PC-9 (cell line): ENCODE measurements at regions not wholly inside any gene's neighbourhood (a gene's known extent, or its start where the extent isn't known, plus 50 kb on each side); places are given as distances from the start of the nearest gene placed in this dataset.

Experiments used
- BruUV-seq: library from RNA; stranded (reverse); fragments of 400-500 nt; replicated peaks from 2 replicates; lab custom pipeline; 2021; lab: Mats Ljungman, UMichigan
- CTCF ChIA-PET: fragments of 300-600 bp; sonication (Branson Sonifier 250); formaldehyde crosslinking; loops from one replicate; lab custom pipeline; 2022; ENCODE audit warnings: antibody characterized with exemption; lab: Charles Lee
- POLR2A ChIA-PET: fragments of 300-600 bp; sonication (Branson Sonifier 250); formaldehyde crosslinking; loops from one replicate; lab custom pipeline; 2022; ENCODE audit warnings: antibody characterized with exemption; ENCODE audit not compliant: unreplicated experiment; lab: Charles Lee
- DNase-seq, 2 experiments: peaks; one replicate each; pipeline versions ENCODE4 v3.0.0 to v3.0.0-alpha.2; 2015 to 2022; ENCODE audit warnings: mixed read lengths in 1 of 2
- H2AFZ ChIP-seq: fragments of 200-600 bp; sonication (generic); 2 replicates; pipeline ENCODE4 v1.8.1; 2017; ENCODE audit warnings: antibody characterized with exemption
- H3F3A ChIP-seq: fragments of 200-600 bp; sonication (generic); 2 replicates; pipeline ENCODE4 v1.8.1; 2017; ENCODE audit warnings: antibody characterized with exemption, mild to moderate bottlenecking, low read depth; ENCODE audit not compliant: insufficient read depth
- H3K27ac ChIP-seq: fragments of 200-600 bp; sonication (generic); 2 replicates; pipeline ENCODE4 v1.6.1; 2016; ENCODE audit warnings: mixed run types
- H3K27me3 ChIP-seq: fragments of 200-600 bp; sonication (generic); 2 replicates; pipeline ENCODE4 v1.6.1; 2016; ENCODE audit warnings: low read depth, mixed run types; ENCODE audit not compliant: insufficient read depth
- H3K36me3 ChIP-seq: fragments of 200-600 bp; sonication (generic); 2 replicates; pipeline ENCODE4 v1.6.1; 2016; ENCODE audit warnings: low read depth, mixed run types
- H3K4me1 ChIP-seq: fragments of 200-600 bp; sonication (generic); replicated peaks from 2 replicates; pipeline ENCODE4 v1.6.1; 2016; ENCODE audit warnings: mixed run types; ENCODE audit not compliant: insufficient read depth
- H3K4me2 ChIP-seq: fragments of 200-600 bp; sonication (generic); 2 replicates; pipeline ENCODE4 v1.6.1; 2017; ENCODE audit warnings: mixed run types
- H3K4me3 ChIP-seq: fragments of 200-600 bp; sonication (generic); 2 replicates; pipeline ENCODE4 v1.6.1; 2016; ENCODE audit warnings: mixed run types
- H3K79me2 ChIP-seq: fragments of 200-600 bp; sonication (generic); 2 replicates; pipeline ENCODE4 v1.6.1; 2017; ENCODE audit warnings: low read depth, mixed run types
- H3K9me2 ChIP-seq: fragments of 200-600 bp; sonication (generic); 2 replicates; pipeline ENCODE4 v1.8.1; 2017; ENCODE audit warnings: mild to moderate bottlenecking; ENCODE audit not compliant: insufficient read depth
- H3K9me3 ChIP-seq: fragments of 200-600 bp; sonication (generic); 2 replicates; pipeline ENCODE4 v1.8.1; 2016; ENCODE audit warnings: low read depth; ENCODE audit not compliant: insufficient read depth
- H4K20me1 ChIP-seq: fragments of 200-600 bp; sonication (generic); 2 replicates; pipeline ENCODE4 v1.8.1; 2017; ENCODE audit not compliant: insufficient read depth
- EZH2 ChIP-seq: fragments of 200-600 bp; sonication (generic); IDR thresholded peaks from 2 replicates; pipeline ENCODE4 v1.8.0; 2017; ENCODE audit warnings: antibody characterized with exemption, low read depth
- intact Hi-C: fragments of 100-400 bp; cut with micrococcal nuclease; formaldehyde crosslinking; loops from one replicate; pipeline ENCODE4 v1.10.0; 2022; ENCODE audit not compliant: unreplicated experiment
- TF ChIP-seq, protein P1 (sequence below): fragments of 200-600 bp; sonication (generic); conservative IDR thresholded peaks from 2 replicates; pipeline ENCODE4 v1.6.1; 2017; ENCODE audit warnings: mixed run types, antibody characterized with exemption, mild to moderate bottlenecking, moderate library complexity

DNA sequence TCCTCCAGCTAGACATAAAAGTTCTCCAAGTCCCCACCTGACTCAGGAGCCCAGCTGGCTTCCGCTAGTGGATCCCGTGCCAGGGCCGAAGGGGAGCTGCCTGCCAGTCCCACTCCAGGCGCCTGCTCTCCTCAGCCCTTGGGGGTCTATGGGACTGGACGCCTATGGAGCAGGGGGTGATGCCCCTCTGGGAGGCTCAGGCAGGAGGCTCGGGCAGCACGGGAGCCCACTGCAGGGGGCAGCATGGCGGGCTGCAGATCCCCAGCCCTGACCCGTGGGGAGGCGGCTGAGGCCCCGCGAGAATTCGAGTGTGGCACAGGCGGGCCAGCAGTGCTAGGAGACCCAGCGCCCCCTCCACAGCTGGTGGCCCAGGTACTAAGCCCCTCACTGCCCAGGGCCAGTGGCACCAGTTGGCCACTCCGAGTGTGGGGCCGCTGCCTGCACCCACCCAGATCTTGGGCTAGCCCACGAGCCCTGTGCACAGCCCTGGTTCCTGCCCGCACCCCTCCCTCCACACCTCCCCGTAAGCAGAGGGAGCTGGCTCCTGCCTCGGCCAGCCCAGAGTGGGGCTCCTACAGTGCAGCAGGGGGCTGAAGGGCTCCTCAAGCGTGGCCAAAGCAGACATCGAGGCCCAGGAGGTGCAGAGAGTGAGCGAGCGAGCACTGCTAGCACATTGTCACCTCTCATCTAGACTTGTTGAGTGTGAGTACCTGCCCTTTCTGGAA, 221.3 kb upstream of the NSMCE3 start:
- POLR2A ChIA-PET = no interaction called here
- no peak overlapping the region for H2AFZ ChIP-seq

DNA sequence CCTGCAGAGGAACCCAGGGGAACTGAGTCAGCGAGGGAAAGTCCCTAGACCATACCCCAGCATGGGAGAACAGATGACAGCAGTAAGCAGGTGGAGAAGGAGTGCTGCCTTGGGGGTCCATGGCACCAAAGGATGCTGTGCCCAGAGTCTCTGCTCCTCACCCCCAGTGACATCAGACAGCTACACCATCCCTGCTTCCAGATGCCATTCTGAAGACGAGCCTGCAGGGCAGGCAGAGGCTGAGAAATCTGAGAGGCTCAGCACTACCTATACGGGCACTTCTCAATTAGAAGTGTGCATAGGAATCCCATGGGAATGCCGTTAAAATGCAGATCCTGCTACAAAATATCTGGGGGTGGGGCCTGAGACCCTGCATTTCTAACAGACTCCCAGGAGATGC, 211.3 kb upstream of the NSMCE3 start:
- Histone ChIP-seq H3K9me2 (no peaks in the 10 kb centered on the region), H3K4me2 (no peak overlapping the region), H3K4me3 (no peak overlapping the region), H3K79me2 (no peaks in the 10 kb centered on the region), H3K9me3 (no peaks in the 10 kb centered on the region), H3F3A (no peaks in the 10 kb centered on the region), H3K4me1 (no peaks in the 10 kb centered on the region), H2AFZ (no peak overlapping the region), H3K36me3 (no peaks in the 10 kb centered on the region), H3K27ac (no peak overlapping the region), H4K20me1 (no peaks in the 10 kb centered on the region), H3K27me3 (peaks cover 17% of the 10 kb centered on the region; the same call in 1 of the 2 replicates)
- ChIA-PET CTCF (no interaction called here), POLR2A (no interaction called here)
- no peak for DNase-seq
- no peak for TF ChIP-seq EZH2
- TF ChIP-seq, protein P1, sequence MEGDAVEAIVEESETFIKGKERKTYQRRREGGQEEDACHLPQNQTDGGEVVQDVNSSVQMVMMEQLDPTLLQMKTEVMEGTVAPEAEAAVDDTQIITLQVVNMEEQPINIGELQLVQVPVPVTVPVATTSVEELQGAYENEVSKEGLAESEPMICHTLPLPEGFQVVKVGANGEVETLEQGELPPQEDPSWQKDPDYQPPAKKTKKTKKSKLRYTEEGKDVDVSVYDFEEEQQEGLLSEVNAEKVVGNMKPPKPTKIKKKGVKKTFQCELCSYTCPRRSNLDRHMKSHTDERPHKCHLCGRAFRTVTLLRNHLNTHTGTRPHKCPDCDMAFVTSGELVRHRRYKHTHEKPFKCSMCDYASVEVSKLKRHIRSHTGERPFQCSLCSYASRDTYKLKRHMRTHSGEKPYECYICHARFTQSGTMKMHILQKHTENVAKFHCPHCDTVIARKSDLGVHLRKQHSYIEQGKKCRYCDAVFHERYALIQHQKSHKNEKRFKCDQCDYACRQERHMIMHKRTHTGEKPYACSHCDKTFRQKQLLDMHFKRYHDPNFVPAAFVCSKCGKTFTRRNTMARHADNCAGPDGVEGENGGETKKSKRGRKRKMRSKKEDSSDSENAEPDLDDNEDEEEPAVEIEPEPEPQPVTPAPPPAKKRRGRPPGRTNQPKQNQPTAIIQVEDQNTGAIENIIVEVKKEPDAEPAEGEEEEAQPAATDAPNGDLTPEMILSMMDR = no peak
- BruUV-seq = no TSS peak
- intact Hi-C loops = no loop called here

More for the DNA sequence above, 221.3 kb upstream of the NSMCE3 start:
- H3K4me3 ChIP-seq = no peak overlapping the region
- no peak for DNase-seq
- H4K20me1 ChIP-seq = no peaks in the 10 kb centered on the region
- H3K27ac ChIP-seq = no peak overlapping the region
- CTCF ChIA-PET = no interaction called here
- intact Hi-C loops = no loop called here
- no peaks in the 10 kb centered on the region for H3F3A ChIP-seq
- H3K36me3 ChIP-seq = no peaks in the 10 kb centered on the region
- H3K4me1 ChIP-seq = no peaks in the 10 kb centered on the region
- no peak overlapping the region for H3K4me2 ChIP-seq
- no peaks in the 10 kb centered on the region for H3K9me3 ChIP-seq
- H3K79me2 ChIP-seq = no peaks in the 10 kb centered on the region
- no peak for TF ChIP-seq EZH2
- TF ChIP-seq, protein P1 = no peak
- no peaks in the 10 kb centered on the region for H3K9me2 ChIP-seq
- no TSS peak for BruUV-seq
- H3K27me3 ChIP-seq = peaks cover 22% of the 10 kb centered on the region

DNA sequence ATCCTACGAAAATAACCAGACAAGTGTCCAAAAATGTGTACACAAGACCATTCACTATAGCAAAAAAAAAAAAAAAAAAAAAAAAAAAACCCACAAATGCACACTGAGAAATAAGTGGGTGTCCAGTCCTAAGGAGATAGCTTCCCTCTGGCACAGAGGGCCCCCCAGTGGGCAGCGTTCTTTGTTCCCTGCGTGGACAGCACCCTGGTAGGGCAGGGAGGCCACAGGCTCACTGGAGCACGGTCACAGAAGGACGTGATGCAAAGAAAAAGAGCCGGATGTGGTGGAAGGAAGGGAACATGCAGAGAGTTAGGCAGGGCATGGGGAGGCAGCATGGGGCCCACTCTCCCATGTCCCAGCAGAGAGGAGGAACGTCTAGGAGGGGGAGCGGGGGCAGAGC, 210.7 kb upstream of the NSMCE3 start:
- no peaks in the 10 kb centered on the region for H3K79me2 ChIP-seq
- H3K9me3 ChIP-seq = no peaks in the 10 kb centered on the region
- H3K4me2 ChIP-seq = no peak overlapping the region
- no peaks in the 10 kb centered on the region for H3K36me3 ChIP-seq
- POLR2A ChIA-PET = no interaction called here
- no peak for DNase-seq
- no peaks in the 10 kb centered on the region for H4K20me1 ChIP-seq
- no peaks in the 10 kb centered on the region for H3K9me2 ChIP-seq
- H3K27ac ChIP-seq = no peak overlapping the region
- H3F3A ChIP-seq = no peaks in the 10 kb centered on the region
- H3K4me1 ChIP-seq = no peaks in the 10 kb centered on the region
- CTCF ChIA-PET = no interaction called here
- intact Hi-C loops = no loop called here
- no peak overlapping the region for H3K4me3 ChIP-seq
- H2AFZ ChIP-seq = no peak overlapping the region
- no TSS peak for BruUV-seq
- TF ChIP-seq, protein P1 = no peak
- TF ChIP-seq EZH2 = no peak
- peaks cover 20% of the 10 kb centered on the region for H3K27me3 ChIP-seq
